Thymus (tissue), 11 donors: ENCODE measurements at regions not wholly inside any gene's neighbourhood (a gene's known extent, or its start where the extent isn't known, plus 50 kb on each side); places are given as distances from the start of the nearest gene placed in this dataset.

Experiments used
- DNase-seq, 9 donors: peaks; one replicate each; pipeline ENCODE4 v3.0.0-alpha.2; 2013; ENCODE audit warnings: low spot score in 9 of 9, low read depth in 6 of 9, missing footprints in 1 of 9
- H3K27ac ChIP-seq, 2 donors: one replicate each; pipeline ENCODE4 v1.5.1; 2013; ENCODE audit warnings: control low read depth in 1 of 2, low read depth in 1 of 2, low read length in 1 of 2, mild to moderate bottlenecking in 1 of 2, moderate library complexity in 1 of 2
- H3K27me3 ChIP-seq, 2 donors: one replicate each; pipeline ENCODE4 v1.5.1; 2013; ENCODE audit warnings: low read length in 1 of 2; ENCODE audit not compliant: control insufficient read depth in 2 of 2, insufficient read depth in 1 of 2
- H3K36me3 ChIP-seq, 2 donors: one replicate each; pipeline ENCODE4 v1.5.1; 2013; ENCODE audit warnings: low read length in 1 of 2, mild to moderate bottlenecking in 1 of 2, moderate library complexity in 1 of 2; ENCODE audit not compliant: control insufficient read depth in 2 of 2, insufficient read depth in 2 of 2
- H3K4me1 ChIP-seq, 2 donors: one replicate each; pipeline ENCODE4 v1.5.1; 2013; ENCODE audit warnings: low read length in 2 of 2; ENCODE audit not compliant: control insufficient read depth in 2 of 2, insufficient read depth in 2 of 2
- H3K4me3 ChIP-seq, 2 donors: one replicate each; pipeline ENCODE4 v1.5.1; 2013; ENCODE audit warnings: low read length in 2 of 2, control low read depth in 1 of 2, mild to moderate bottlenecking in 1 of 2
- H3K9me3 ChIP-seq, 2 donors: one replicate each; pipeline ENCODE4 v1.5.1; 2013; ENCODE audit warnings: low read length in 1 of 2, mild to moderate bottlenecking in 1 of 2; ENCODE audit not compliant: control insufficient read depth in 2 of 2, insufficient read depth in 1 of 2
- WGBS: extraction: QIAGEN DNeasy Blood & Tissue Kit; methylation state at CpG from one replicate; pipeline ENCODE4 v1.1.7; 2013; 5-methylcytosine and 5-hydroxymethylcytosine counted together
- donor health status: healthy.

DNA sequence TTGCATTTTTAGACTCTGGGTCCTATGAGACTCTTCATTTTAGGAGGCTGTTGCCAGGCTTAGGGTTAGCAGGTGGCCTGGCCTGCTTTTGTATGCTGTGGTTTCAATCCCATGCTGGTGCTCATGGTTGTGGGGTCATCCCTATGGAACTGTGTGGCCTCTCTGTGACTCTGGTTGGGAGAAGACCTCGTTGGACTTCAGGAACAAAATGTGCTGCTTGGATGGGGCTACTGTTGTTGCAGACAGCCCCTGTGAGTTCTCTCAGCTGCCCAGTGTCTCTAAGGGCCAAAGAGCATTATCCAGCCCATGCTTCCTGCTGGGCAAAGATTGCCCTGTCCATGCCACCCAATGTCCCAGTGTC, 169.5 kb upstream of the S1PR3 start:
- 82% methylated on average over 1 of the region's 1 CpG for WGBS

GRCh38 chr9:88824711-88825110, 166.6 kb upstream of the S1PR3 start:
- 96% methylated on average over 4 of the region's 4 CpGs for WGBS
- Histone ChIP-seq H3K9me3 (peaks cover 0 to 6% of the 10 kb centered on the region in 2 donors), H3K27ac (no peak overlapping the region), H3K36me3 (no peaks in the 10 kb centered on the region), H3K4me3 (no peak overlapping the region), H3K27me3 (peaks cover 25 to 72% of the 10 kb centered on the region in 2 donors), H3K4me1 (no peaks in the 10 kb centered on the region)
- no peak for DNase-seq

More for the DNA sequence above, 169.5 kb upstream of the S1PR3 start:
- Histone ChIP-seq H3K27ac (no peak overlapping the region), H3K36me3 (no peaks in the 10 kb centered on the region), H3K4me1 (no peaks in the 10 kb centered on the region), H3K9me3 (peaks cover 0 to 7% of the 10 kb centered on the region in 2 donors), H3K4me3 (no peak overlapping the region), H3K27me3 (peaks cover 15 to 56% of the 10 kb centered on the region in 2 donors)
- DNase-seq = no peak

GRCh38 chr9:88826181-88826580, 165.1 kb upstream of the S1PR3 start:
- H3K9me3 ChIP-seq = peaks cover 0 to 6% of the 10 kb centered on the region in 2 donors
- no peak overlapping the region for H3K4me3 ChIP-seq
- 100% methylated on average over 1 of the region's 1 CpG for WGBS
- H3K4me1 ChIP-seq = no peaks in the 10 kb centered on the region
- H3K27me3 ChIP-seq = peaks cover 37 to 86% of the 10 kb centered on the region in 2 donors
- DNase-seq = no peak
- no peaks in the 10 kb centered on the region for H3K36me3 ChIP-seq
- no peak overlapping the region for H3K27ac ChIP-seq

GRCh38 chr9:88826771-88827181, 164.5 kb upstream of the S1PR3 start:
- Histone ChIP-seq H3K27ac (no peak overlapping the region), H3K36me3 (no peaks in the 10 kb centered on the region), H3K4me3 (no peak overlapping the region), H3K27me3 (peaks cover 43 to 91% of the 10 kb centered on the region in 2 donors), H3K9me3 (peaks cover 0 to 5% of the 10 kb centered on the region in 2 donors), H3K4me1 (no peaks in the 10 kb centered on the region)
- no peak for DNase-seq
- WGBS = 86% methylated on average over 1 of the region's 1 CpG

DNA sequence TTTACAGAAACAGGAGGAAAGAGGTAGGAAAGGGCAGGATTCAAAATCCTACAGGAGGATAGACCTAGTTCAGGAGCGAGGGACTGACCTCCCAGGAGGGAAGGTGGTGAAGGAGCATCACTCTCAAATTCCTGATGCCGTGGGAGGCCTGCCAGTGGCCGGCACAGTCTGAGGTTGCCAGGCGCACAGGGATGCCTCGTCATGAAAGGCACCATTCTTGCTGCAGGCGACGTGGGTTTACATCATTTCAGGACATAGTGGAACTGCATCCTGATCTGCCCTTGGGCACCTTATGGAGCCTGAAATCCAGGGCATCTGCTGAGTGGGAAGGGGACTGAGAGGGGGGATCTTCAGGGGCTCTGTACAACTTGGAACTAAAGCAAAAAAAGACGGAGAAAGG, 163.2 kb upstream of the S1PR3 start:
- H3K36me3 ChIP-seq = no peaks in the 10 kb centered on the region
- H3K27ac ChIP-seq = no peak overlapping the region
- no peak overlapping the region for H3K4me3 ChIP-seq
- peaks cover 0 to 3% of the 10 kb centered on the region in 2 donors for H3K9me3 ChIP-seq
- peaks cover 53 to 93% of the 10 kb centered on the region in 2 donors for H3K27me3 ChIP-seq
- 88% methylated on average over 8 of the region's 8 CpGs for WGBS
- no peaks in the 10 kb centered on the region for H3K4me1 ChIP-seq
- DNase-seq = no peak

- Histone ChIP-seq H3K9me3 (peaks cover 0 to 3% of the 10 kb centered on the region in 2 donors), H3K27me3 (peaks cover 59 to 95% of the 10 kb centered on the region in 2 donors), H3K4me1 (peaks cover 0 to 3% of the 10 kb centered on the region in 2 donors), H3K36me3 (no peaks in the 10 kb centered on the region), H3K27ac (no peak overlapping the region), H3K4me3 (no peak overlapping the region)
- no peak for DNase-seq
- WGBS = 87% methylated on average over 4 of the region's 4 CpGs
Observed at GRCh38 chr9:88828492-88828974, 162.7 kb upstream of the S1PR3 start.

GRCh38 chr9:88829276-88829675, 162.0 kb upstream of the S1PR3 start:
- Histone ChIP-seq H3K9me3 (peaks cover 0 to 3% of the 10 kb centered on the region in 2 donors), H3K36me3 (no peaks in the 10 kb centered on the region), H3K27me3 (peaks cover 66 to 95% of the 10 kb centered on the region in 2 donors), H3K4me3 (no peak overlapping the region), H3K27ac (no peak overlapping the region), H3K4me1 (peaks cover 0 to 4% of the 10 kb centered on the region in 2 donors)
- WGBS = 86% methylated on average over 6 of the region's 6 CpGs
- DNase-seq = no peak

DNA sequence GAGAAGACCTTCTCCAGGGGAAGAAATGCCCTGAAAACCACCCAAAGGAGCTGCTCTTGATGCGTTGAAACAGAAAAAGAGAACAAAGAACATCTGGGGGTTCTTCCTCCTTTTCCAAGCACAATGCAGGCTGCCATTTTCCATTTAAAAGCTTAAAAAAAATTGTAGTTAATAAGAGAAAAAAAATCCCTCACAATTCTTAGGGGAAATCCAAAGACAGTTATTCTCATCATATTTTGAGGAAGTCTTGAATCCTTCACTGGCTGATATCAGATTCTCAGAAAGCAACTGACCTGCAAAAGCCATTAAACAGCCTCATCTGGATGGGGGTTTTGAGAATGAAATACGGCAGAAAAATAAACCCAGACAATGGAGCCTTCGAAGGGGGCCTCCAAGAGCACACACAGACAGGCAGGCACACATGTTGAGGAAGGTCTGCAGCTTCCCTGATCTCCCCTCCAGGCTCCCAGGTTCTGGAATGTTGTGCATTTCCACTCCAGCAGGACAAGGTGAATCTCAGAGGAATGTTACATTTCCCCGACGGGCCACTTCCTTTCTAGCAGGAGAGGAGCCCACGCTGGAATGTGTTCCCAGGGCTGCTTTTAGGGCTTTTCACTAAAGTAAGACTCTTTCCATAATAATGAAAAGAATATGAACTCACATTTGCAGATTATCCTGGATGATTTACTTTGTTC, 159.4 kb upstream of the S1PR3 start:
- Histone ChIP-seq H3K9me3 (peaks cover 0 to 3% of the 10 kb centered on the region in 2 donors), H3K36me3 (no peaks in the 10 kb centered on the region), H3K27ac (peak overlapping the region in 1 of 2 donors; percentile 7), H3K27me3 (peaks cover 59 to 87% of the 10 kb centered on the region in 2 donors), H3K4me3 (no peak overlapping the region), H3K4me1 (peaks cover 0 to 9% of the 10 kb centered on the region in 2 donors)
- 27% methylated on average over 6 of the region's 6 CpGs for WGBS
- DNase-seq = no peak

GRCh38 chr9:88833946-88834345, 157.3 kb upstream of the S1PR3 start:
- Histone ChIP-seq H3K9me3 (peaks cover 0 to 3% of the 10 kb centered on the region in 2 donors), H3K27ac (no peak overlapping the region), H3K4me3 (no peak overlapping the region), H3K4me1 (peaks cover 0 to 9% of the 10 kb centered on the region in 2 donors), H3K36me3 (no peaks in the 10 kb centered on the region), H3K27me3 (peaks cover 65 to 79% of the 10 kb centered on the region in 2 donors)
- DNase-seq = no peak
- 93% methylated on average over 1 of the region's 1 CpG for WGBS
